Mesenchymal stem cell (in vitro differentiated cells and primary cell): ENCODE measurements at regions not wholly inside any gene's neighbourhood (a gene's known extent, or its start where the extent isn't known, plus 50 kb on each side); places are given as distances from the start of the nearest gene placed in this dataset.

Experiments used
- DNase-seq: peaks from one replicate; pipeline ENCODE4 v3.0.0-alpha.2; 2013
- H2AFZ ChIP-seq: one replicate; pipeline ENCODE4 v1.6.1; 2013; ENCODE audit warnings: low read depth, mild to moderate bottlenecking, control low read depth, inconsistent platforms, low read length, moderate library complexity
- H2AK5ac ChIP-seq: 2 replicates; pipeline ENCODE4 v1.6.1; 2013; ENCODE audit warnings: low read length, moderate library complexity, mild to moderate bottlenecking, inconsistent platforms; ENCODE audit not compliant: severe bottlenecking
- H2BK120ac ChIP-seq: one replicate; pipeline ENCODE4 v1.6.1; 2013; ENCODE audit warnings: low read depth, mild to moderate bottlenecking, inconsistent platforms, low read length, moderate library complexity
- H2BK12ac ChIP-seq, 2 experiments: one replicate each; pipeline ENCODE4 v1.6.1; 2013; ENCODE audit warnings: inconsistent platforms in 2 of 2, low read length in 2 of 2, mild to moderate bottlenecking in 2 of 2, moderate library complexity in 2 of 2, control low read depth in 1 of 2
- H2BK15ac ChIP-seq: one replicate; pipeline ENCODE4 v1.6.1; 2013; ENCODE audit warnings: mild to moderate bottlenecking, low read depth, inconsistent platforms; ENCODE audit not compliant: poor library complexity, severe bottlenecking
- H2BK5ac ChIP-seq: 2 replicates; pipeline ENCODE4 v1.6.1; 2013; ENCODE audit warnings: low read depth, mild to moderate bottlenecking, low read length, control low read depth, inconsistent platforms; ENCODE audit not compliant: poor library complexity, severe bottlenecking
- H3K14ac ChIP-seq, 2 experiments: one replicate each; pipeline ENCODE4 v1.6.1; 2013; ENCODE audit warnings: inconsistent platforms in 2 of 2, low read length in 2 of 2, control low read depth in 1 of 2, mild to moderate bottlenecking in 1 of 2, moderate library complexity in 1 of 2
- H3K18ac ChIP-seq, 2 experiments: one replicate each; pipeline ENCODE4 v1.6.1; 2013; ENCODE audit warnings: inconsistent platforms in 2 of 2, low read length in 2 of 2, control low read depth in 1 of 2, low read depth in 1 of 2, mild to moderate bottlenecking in 1 of 2
- H3K23ac ChIP-seq, 2 experiments: one replicate each; pipeline ENCODE4 v1.6.1; 2013; ENCODE audit warnings: inconsistent platforms in 2 of 2, low read length in 2 of 2, mild to moderate bottlenecking in 2 of 2, moderate library complexity in 2 of 2, control low read depth in 1 of 2
- H3K27ac ChIP-seq: 2 replicates; pipeline ENCODE4 v1.5.1; 2013; ENCODE audit warnings: mild to moderate bottlenecking, moderate library complexity, low read length, control low read depth, inconsistent platforms; ENCODE audit not compliant: poor library complexity, severe bottlenecking
- H3K27me3 ChIP-seq, 2 experiments: 2 replicates each; pipeline versions ENCODE4 v1.6.1 to v1.7.0; 2013; ENCODE audit warnings: low read length in 2 of 2, mild to moderate bottlenecking in 2 of 2, moderate library complexity in 2 of 2, control low read depth in 1 of 2, inconsistent platforms in 1 of 2; ENCODE audit not compliant: control insufficient read depth in 1 of 2, insufficient read depth in 1 of 2
- H3K36me3 ChIP-seq, 2 experiments: 2 replicates each; pipeline versions ENCODE4 v1.6.1 to v1.7.0; 2013; ENCODE audit warnings: low read length in 2 of 2, control low read depth in 1 of 2, inconsistent platforms in 1 of 2, low read depth in 1 of 2, mild to moderate bottlenecking in 1 of 2; ENCODE audit not compliant: insufficient read depth in 2 of 2, control insufficient read depth in 1 of 2
- H3K4ac ChIP-seq, 2 experiments: one replicate each; pipeline ENCODE4 v1.6.1; 2013; ENCODE audit warnings: inconsistent platforms in 2 of 2, low read length in 2 of 2, mild to moderate bottlenecking in 2 of 2, moderate library complexity in 2 of 2, control low read depth in 1 of 2, low read depth in 1 of 2
- H3K4me1 ChIP-seq: 2 replicates; pipeline ENCODE4 v1.6.1; 2013; ENCODE audit warnings: low read depth, low read length, control low read depth; ENCODE audit not compliant: control insufficient read depth, insufficient read depth
- H3K4me2 ChIP-seq: 2 replicates; pipeline ENCODE4 v1.6.1; 2013; ENCODE audit warnings: low read length, mild to moderate bottlenecking, inconsistent platforms; ENCODE audit not compliant: poor library complexity, severe bottlenecking
- H3K4me3 ChIP-seq, 2 experiments: 2 replicates each; pipeline versions ENCODE4 v1.5.1 to v1.7.0; 2013; ENCODE audit warnings: low read length in 2 of 2, mild to moderate bottlenecking in 2 of 2, control low read depth in 1 of 2, low read depth in 1 of 2; ENCODE audit not compliant: insufficient read depth in 1 of 2
- H3K79me1 ChIP-seq: replicated peaks from 2 replicates; pipeline ENCODE4 v1.6.1; 2013; ENCODE audit warnings: mild to moderate bottlenecking, control low read depth, low read length, inconsistent platforms; ENCODE audit not compliant: poor library complexity, severe bottlenecking
- H3K9ac ChIP-seq: 2 replicates; pipeline ENCODE4 v1.7.0; 2013; ENCODE audit warnings: mild to moderate bottlenecking, low read length, moderate library complexity
- H3K9me3 ChIP-seq: 2 replicates; pipeline ENCODE4 v1.7.0; 2013; ENCODE audit warnings: mild to moderate bottlenecking, low read length; ENCODE audit not compliant: control insufficient read depth
- H4K8ac ChIP-seq: one replicate; pipeline ENCODE4 v1.6.1; 2013; ENCODE audit warnings: inconsistent platforms, mild to moderate bottlenecking, low read length, moderate library complexity
- H4K91ac ChIP-seq: one replicate; pipeline ENCODE4 v1.6.1; 2013; ENCODE audit warnings: mild to moderate bottlenecking, low read length, inconsistent platforms
- WGBS: methylation state at CpG from one replicate; pipeline ENCODE4 v1.1.7; 2013; ENCODE audit warnings: mixed read lengths; 5-methylcytosine and 5-hydroxymethylcytosine counted together

GRCh38 chr12:128019996-128020544, 246.9 kb upstream of the TMEM132C start:
- no peak overlapping the region for H2AK5ac ChIP-seq
- no peak overlapping the region for H2BK120ac ChIP-seq
- no peak overlapping the region for H2AFZ ChIP-seq
- no peak overlapping the region for H2BK15ac ChIP-seq
- 63% methylated on average over 9 of the region's 9 CpGs for WGBS
- H3K4me1 ChIP-seq = no peaks in the 10 kb centered on the region
- no peaks in the 10 kb centered on the region for H3K36me3 ChIP-seq
- H3K14ac ChIP-seq = no peak overlapping the region
- H3K79me1 ChIP-seq = no peaks in the 10 kb centered on the region
- no peak overlapping the region for H2BK5ac ChIP-seq
- no peak overlapping the region for H4K91ac ChIP-seq
- H3K9ac ChIP-seq = no peak overlapping the region
- H2BK12ac ChIP-seq = no peak overlapping the region
- no peak overlapping the region for H3K18ac ChIP-seq
- H3K27me3 ChIP-seq = peaks cover 0 to 11% of the 10 kb centered on the region in 2 experiments
- H3K4me2 ChIP-seq = no peak overlapping the region
- no peak overlapping the region for H3K27ac ChIP-seq
- H3K9me3 ChIP-seq = no peaks in the 10 kb centered on the region
- no peak overlapping the region for H3K23ac ChIP-seq
- H4K8ac ChIP-seq = no peak overlapping the region
- no peak overlapping the region for H3K4me3 ChIP-seq
- no peak overlapping the region for H3K4ac ChIP-seq
- no peak for DNase-seq

GRCh38 chr12:128021561-128021960, 245.4 kb upstream of the TMEM132C start:
- Histone ChIP-seq H2BK120ac (no peak overlapping the region), H3K79me1 (no peaks in the 10 kb centered on the region), H3K27me3 (peaks cover 0 to 12% of the 10 kb centered on the region in 2 experiments), H4K91ac (no peak overlapping the region), H3K4me1 (no peaks in the 10 kb centered on the region), H3K14ac (no peak overlapping the region), H2BK12ac (no peak overlapping the region), H3K36me3 (no peaks in the 10 kb centered on the region), H2AFZ (no peak overlapping the region), H2AK5ac (no peak overlapping the region), H4K8ac (no peak overlapping the region), H3K4ac (no peak overlapping the region), H2BK5ac (no peak overlapping the region), H3K4me3 (no peak overlapping the region), H3K9me3 (no peaks in the 10 kb centered on the region), H3K23ac (no peak overlapping the region), H3K27ac (no peak overlapping the region), H2BK15ac (no peak overlapping the region), H3K18ac (no peak overlapping the region), H3K4me2 (no peak overlapping the region), H3K9ac (no peak overlapping the region)
- no peak for DNase-seq
- WGBS = 47% methylated on average over 2 of the region's 2 CpGs

- Histone ChIP-seq H3K23ac (no peak overlapping the region), H3K27me3 (peaks cover 0 to 23% of the 10 kb centered on the region in 2 experiments), H2BK15ac (no peak overlapping the region), H3K27ac (no peak overlapping the region), H3K14ac (no peak overlapping the region), H4K8ac (no peak overlapping the region), H3K4me3 (no peak overlapping the region), H2BK5ac (no peak overlapping the region), H3K4ac (no peak overlapping the region), H4K91ac (no peak overlapping the region), H3K9ac (no peak overlapping the region), H3K4me2 (no peak overlapping the region), H2AK5ac (no peak overlapping the region), H3K36me3 (no peaks in the 10 kb centered on the region), H3K79me1 (no peaks in the 10 kb centered on the region), H2BK12ac (no peak overlapping the region), H3K4me1 (no peaks in the 10 kb centered on the region), H3K18ac (no peak overlapping the region), H3K9me3 (no peaks in the 10 kb centered on the region), H2BK120ac (no peak overlapping the region), H2AFZ (no peak overlapping the region)
- DNase-seq = no peak
- 56% methylated on average over 8 of the region's 9 CpGs for WGBS
Measured at GRCh38 chr12:128025589-128026245, 241.3 kb upstream of the TMEM132C start.

GRCh38 chr12:128026696-128027574, 240.0 kb upstream of the TMEM132C start:
- no peak overlapping the region for H2AFZ ChIP-seq
- H3K23ac ChIP-seq = no peak overlapping the region
- H3K36me3 ChIP-seq = no peaks in the 10 kb centered on the region
- H3K27me3 ChIP-seq = peaks cover 0 to 24% of the 10 kb centered on the region in 2 experiments
- no peak overlapping the region for H2AK5ac ChIP-seq
- H4K8ac ChIP-seq = no peak overlapping the region
- no peaks in the 10 kb centered on the region for H3K79me1 ChIP-seq
- 64% methylated on average over 6 of the region's 6 CpGs for whole genome bisulfite sequencing
- no peak overlapping the region for H3K27ac ChIP-seq
- DNase-seq = no peak
- H2BK120ac ChIP-seq = no peak overlapping the region
- no peak overlapping the region for H3K18ac ChIP-seq
- H2BK15ac ChIP-seq = no peak overlapping the region
- H3K4ac ChIP-seq = no peak overlapping the region
- H3K4me1 ChIP-seq = no peaks in the 10 kb centered on the region
- no peak overlapping the region for H2BK12ac ChIP-seq
- no peak overlapping the region for H4K91ac ChIP-seq
- H2BK5ac ChIP-seq = no peak overlapping the region
- no peak overlapping the region for H3K4me3 ChIP-seq
- H3K9ac ChIP-seq = no peak overlapping the region
- H3K14ac ChIP-seq = no peak overlapping the region
- H3K9me3 ChIP-seq = no peaks in the 10 kb centered on the region
- H3K4me2 ChIP-seq = no peak overlapping the region
